ENCODE measurements at regions not wholly inside any gene's neighbourhood (a gene's known extent, or its start where the extent isn't known, plus 50 kb on each side); places are given as distances from the start of the nearest gene placed in this dataset.

GRCh38 chr4:136841526-136841925 is 690.8 kb downstream of the PCDH18 start:
- H3K36me3 ChIP-seq (ENCODE audit: control insufficient read depth in 1 of 2, insufficient read depth in 2 of 2, low read depth in 1 of 2, low read length in 2 of 2) = no peaks in the 10 kb centered on the region
- H3K14ac ChIP-seq (ENCODE audit: low read length in 2 of 2) = no peak overlapping the region
- no CpG with 5 or more reads among the region's 2 CpGs for WGBS
- no peak for DNase-seq
- H4K91ac ChIP-seq (ENCODE audit: low read length) = no peak overlapping the region
- H3K4me3 ChIP-seq (ENCODE audit: insufficient read depth in 1 of 2, low read depth in 1 of 2, low read length in 2 of 2) = no peak overlapping the region
- H3K4me1 ChIP-seq (ENCODE audit: control insufficient read depth, insufficient read depth, low read depth, low read length) = no peaks in the 10 kb centered on the region
- H3K4ac ChIP-seq (ENCODE audit: low read depth in 1 of 2, low read length in 2 of 2) = no peak overlapping the region
- H3K9ac ChIP-seq (ENCODE audit: low read length) = no peak overlapping the region
- H2BK15ac ChIP-seq (ENCODE audit: low read depth, poor library complexity, severe bottlenecking) = no peak overlapping the region
- no peak overlapping the region for H2BK12ac ChIP-seq (ENCODE audit: low read length in 2 of 2)
- H3K18ac ChIP-seq (ENCODE audit: low read depth in 1 of 2, low read length in 2 of 2) = no peak overlapping the region
- H2BK120ac ChIP-seq (ENCODE audit: low read depth, low read length) = no peak overlapping the region
- H3K23ac ChIP-seq (ENCODE audit: low read length in 2 of 2) = no peak overlapping the region
- no peak overlapping the region for H4K8ac ChIP-seq (ENCODE audit: low read length)
- H2AFZ ChIP-seq (ENCODE audit: low read depth, low read length) = no peak overlapping the region
- H2BK5ac ChIP-seq (ENCODE audit: low read depth, low read length, poor library complexity, severe bottlenecking) = no peak overlapping the region
- no peak overlapping the region for H3K4me2 ChIP-seq (ENCODE audit: low read length, poor library complexity, severe bottlenecking)
- H3K9me3 ChIP-seq (ENCODE audit: control insufficient read depth, low read length) = peaks cover 12% of the 10 kb centered on the region
- H3K79me1 ChIP-seq (replicated peaks; ENCODE audit: low read length, poor library complexity, severe bottlenecking) = no peaks in the 10 kb centered on the region
- H2AK5ac ChIP-seq (ENCODE audit: low read length, severe bottlenecking) = no peak overlapping the region
- no peak overlapping the region for H3K27ac ChIP-seq (ENCODE audit: low read length, poor library complexity, severe bottlenecking)
- H3K27me3 ChIP-seq (ENCODE audit: control insufficient read depth in 1 of 2, insufficient read depth in 1 of 2, low read length in 2 of 2) = no peaks in the 10 kb centered on the region

- no peak overlapping the region for H2BK5ac ChIP-seq (ENCODE audit: low read depth, low read length, poor library complexity, severe bottlenecking)
- no peak overlapping the region for H3K18ac ChIP-seq (ENCODE audit: low read depth in 1 of 2, low read length in 2 of 2)
- no peak overlapping the region for H3K4ac ChIP-seq (ENCODE audit: low read depth in 1 of 2, low read length in 2 of 2)
- H2AK5ac ChIP-seq (ENCODE audit: low read length, severe bottlenecking) = no peak overlapping the region
- H4K91ac ChIP-seq (ENCODE audit: low read length) = no peak overlapping the region
- no peak overlapping the region for H3K14ac ChIP-seq (ENCODE audit: low read length in 2 of 2)
- H3K27ac ChIP-seq (ENCODE audit: low read length, poor library complexity, severe bottlenecking) = no peak overlapping the region
- no peak for DNase-seq
- H3K4me1 ChIP-seq (ENCODE audit: control insufficient read depth, insufficient read depth, low read depth, low read length) = no peaks in the 10 kb centered on the region
- no peak overlapping the region for H2AFZ ChIP-seq (ENCODE audit: low read depth, low read length)
- H3K4me3 ChIP-seq (ENCODE audit: insufficient read depth in 1 of 2, low read depth in 1 of 2, low read length in 2 of 2) = no peak overlapping the region
- no peak overlapping the region for H3K4me2 ChIP-seq (ENCODE audit: low read length, poor library complexity, severe bottlenecking)
- no peak overlapping the region for H4K8ac ChIP-seq (ENCODE audit: low read length)
- no peaks in the 10 kb centered on the region for H3K79me1 ChIP-seq (replicated peaks; ENCODE audit: low read length, poor library complexity, severe bottlenecking)
- H3K27me3 ChIP-seq (ENCODE audit: control insufficient read depth in 1 of 2, insufficient read depth in 1 of 2, low read length in 2 of 2) = no peaks in the 10 kb centered on the region
- no peak overlapping the region for H3K23ac ChIP-seq (ENCODE audit: low read length in 2 of 2)
- H2BK15ac ChIP-seq (ENCODE audit: low read depth, poor library complexity, severe bottlenecking) = no peak overlapping the region
- no peaks in the 10 kb centered on the region for H3K9me3 ChIP-seq (ENCODE audit: control insufficient read depth, low read length)
- H3K36me3 ChIP-seq (ENCODE audit: control insufficient read depth in 1 of 2, insufficient read depth in 2 of 2, low read depth in 1 of 2, low read length in 2 of 2) = no peaks in the 10 kb centered on the region
- H2BK12ac ChIP-seq (ENCODE audit: low read length in 2 of 2) = no peak overlapping the region
- H3K9ac ChIP-seq (ENCODE audit: low read length) = no peak overlapping the region
- no peak overlapping the region for H2BK120ac ChIP-seq (ENCODE audit: low read depth, low read length)
Observed at GRCh38 chr4:136838607-136839006, 693.7 kb downstream of the PCDH18 start.

- Histone ChIP-seq H2BK120ac (ENCODE audit: low read depth, low read length) (no peak overlapping the region), H2BK12ac (ENCODE audit: low read length in 2 of 2) (no peak overlapping the region), H4K8ac (ENCODE audit: low read length) (no peak overlapping the region), H2AFZ (ENCODE audit: low read depth, low read length) (no peak overlapping the region), H3K36me3 (ENCODE audit: control insufficient read depth in 1 of 2, insufficient read depth in 2 of 2, low read depth in 1 of 2, low read length in 2 of 2) (no peaks in the 10 kb centered on the region), H3K9ac (ENCODE audit: low read length) (no peak overlapping the region), H3K14ac (ENCODE audit: low read length in 2 of 2) (no peak overlapping the region), H4K91ac (ENCODE audit: low read length) (no peak overlapping the region), H3K4me1 (ENCODE audit: control insufficient read depth, insufficient read depth, low read depth, low read length) (no peaks in the 10 kb centered on the region), H2BK15ac (ENCODE audit: low read depth, poor library complexity, severe bottlenecking) (no peak overlapping the region), H2AK5ac (ENCODE audit: low read length, severe bottlenecking) (no peak overlapping the region), H3K9me3 (ENCODE audit: control insufficient read depth, low read length) (no peaks in the 10 kb centered on the region), H3K4me3 (ENCODE audit: insufficient read depth in 1 of 2, low read depth in 1 of 2, low read length in 2 of 2) (no peak overlapping the region), H3K4me2 (ENCODE audit: low read length, poor library complexity, severe bottlenecking) (no peak overlapping the region), H3K23ac (ENCODE audit: low read length in 2 of 2) (no peak overlapping the region), H3K79me1 (replicated peaks; ENCODE audit: low read length, poor library complexity, severe bottlenecking) (no peaks in the 10 kb centered on the region), H3K27ac (ENCODE audit: low read length, poor library complexity, severe bottlenecking) (no peak overlapping the region), H3K4ac (ENCODE audit: low read depth in 1 of 2, low read length in 2 of 2) (no peak overlapping the region), H3K18ac (ENCODE audit: low read depth in 1 of 2, low read length in 2 of 2) (no peak overlapping the region), H3K27me3 (ENCODE audit: control insufficient read depth in 1 of 2, insufficient read depth in 1 of 2, low read length in 2 of 2) (no peaks in the 10 kb centered on the region), H2BK5ac (ENCODE audit: low read depth, low read length, poor library complexity, severe bottlenecking) (no peak overlapping the region)
- WGBS = 87% methylated on average over 3 of the region's 3 CpGs
- no peak for DNase-seq
Observed at GRCh38 chr4:136831553-136831952, 700.7 kb downstream of the PCDH18 start.

GRCh38 chr4:136829280-136829679 is 703.0 kb downstream of the PCDH18 start:
- Histone ChIP-seq H3K79me1 (replicated peaks; ENCODE audit: low read length, poor library complexity, severe bottlenecking) (no peaks in the 10 kb centered on the region), H3K27me3 (ENCODE audit: control insufficient read depth in 1 of 2, insufficient read depth in 1 of 2, low read length in 2 of 2) (no peaks in the 10 kb centered on the region), H3K9me3 (ENCODE audit: control insufficient read depth, low read length) (no peaks in the 10 kb centered on the region), H4K91ac (ENCODE audit: low read length) (no peak overlapping the region), H2BK5ac (ENCODE audit: low read depth, low read length, poor library complexity, severe bottlenecking) (no peak overlapping the region), H3K23ac (ENCODE audit: low read length in 2 of 2) (no peak overlapping the region), H3K4me1 (ENCODE audit: control insufficient read depth, insufficient read depth, low read depth, low read length) (no peaks in the 10 kb centered on the region), H4K8ac (ENCODE audit: low read length) (no peak overlapping the region), H3K4me2 (ENCODE audit: low read length, poor library complexity, severe bottlenecking) (no peak overlapping the region), H3K9ac (ENCODE audit: low read length) (no peak overlapping the region), H2BK120ac (ENCODE audit: low read depth, low read length) (no peak overlapping the region), H3K36me3 (ENCODE audit: control insufficient read depth in 1 of 2, insufficient read depth in 2 of 2, low read depth in 1 of 2, low read length in 2 of 2) (no peaks in the 10 kb centered on the region), H2BK15ac (ENCODE audit: low read depth, poor library complexity, severe bottlenecking) (no peak overlapping the region), H3K4ac (ENCODE audit: low read depth in 1 of 2, low read length in 2 of 2) (no peak overlapping the region), H3K14ac (ENCODE audit: low read length in 2 of 2) (no peak overlapping the region), H2BK12ac (ENCODE audit: low read length in 2 of 2) (no peak overlapping the region), H3K4me3 (ENCODE audit: insufficient read depth in 1 of 2, low read depth in 1 of 2, low read length in 2 of 2) (no peak overlapping the region), H2AK5ac (ENCODE audit: low read length, severe bottlenecking) (no peak overlapping the region), H3K27ac (ENCODE audit: low read length, poor library complexity, severe bottlenecking) (no peak overlapping the region), H3K18ac (ENCODE audit: low read depth in 1 of 2, low read length in 2 of 2) (no peak overlapping the region), H2AFZ (ENCODE audit: low read depth, low read length) (no peak overlapping the region)
- no peak for DNase-seq
